Vagina (tissue), 2 donors: ENCODE measurements at regions not wholly inside any gene's neighbourhood (a gene's known extent, or its start where the extent isn't known, plus 50 kb on each side); places are given as distances from the start of the nearest gene placed in this dataset.
"Not testable (repeated sequence)": the region's sequence is repeated elsewhere in the genome, so short reads cannot be mapped to it uniquely, and the experiment has no call there.

ENCODE experiments used
- DNase-seq, 2 donors: peaks; one replicate each; pipeline ENCODE4 v3.0.0-alpha.2; 2017; ENCODE audit errors: extremely low spot score in 2 of 2
- H3K27ac ChIP-seq: fragments of 200-600 bp; sonication (generic); one replicate; pipeline ENCODE4 v1.5.1; 2019
- H3K27me3 ChIP-seq: fragments of 200-600 bp; sonication (generic); one replicate; pipeline ENCODE4 v1.5.1; 2019
- H3K36me3 ChIP-seq, 2 donors: fragments of 200-600 bp; sonication (generic); one replicate each; pipeline ENCODE4 v1.5.1; 2017 to 2019
- H3K4me1 ChIP-seq: fragments of 200-600 bp; sonication (generic); one replicate; pipeline ENCODE4 v1.5.1; 2019
- H3K4me3 ChIP-seq, 2 donors: fragments of 200-600 bp; sonication (generic); 1 replicate in 1 of 2; 2 replicates in 1 of 2; pipeline ENCODE4 v1.5.1; 2016 to 2019
- H3K9me3 ChIP-seq: fragments of 200-600 bp; sonication (generic); one replicate; pipeline ENCODE4 v1.5.1; 2019
- intact Hi-C: fragments of 100-400 bp; cut with DNase I; formaldehyde crosslinking; loops from one replicate; pipeline ENCODE4 v1.15.1; 2023

- intact Hi-C loops, H3K4me1 ChIP-seq, H3K27ac ChIP-seq, H3K4me3 ChIP-seq, H3K9me3 ChIP-seq, H3K36me3 ChIP-seq, DNase-seq, H3K27me3 ChIP-seq: not testable (repeated sequence)
Observed at GRCh38 chr9:41839786-41840185, 289.4 kb downstream of the CNTNAP3B start.

DNA sequence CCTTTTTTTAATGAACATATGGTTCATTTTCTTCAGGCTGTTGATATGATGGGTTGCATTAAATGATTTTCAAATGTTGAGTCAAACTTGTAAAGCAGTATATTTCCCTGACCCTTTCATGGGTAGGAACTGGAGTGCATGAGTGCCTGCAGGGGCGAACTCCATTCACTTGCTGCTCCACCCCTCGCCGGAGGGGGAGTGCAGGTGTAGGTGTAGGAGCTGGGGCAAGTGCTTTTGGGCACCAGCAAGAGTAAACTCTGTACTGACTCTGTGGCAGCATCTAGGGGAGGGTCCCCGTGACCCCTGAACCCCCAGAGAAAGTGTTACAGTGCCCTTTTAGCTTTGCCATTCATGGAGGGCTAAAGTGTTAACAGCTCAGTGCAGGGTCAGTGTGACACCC is 290.3 kb downstream of the CNTNAP3B start:
- H3K4me1 ChIP-seq, DNase-seq, H3K27ac ChIP-seq, H3K27me3 ChIP-seq, H3K4me3 ChIP-seq, intact Hi-C loops, H3K36me3 ChIP-seq, H3K9me3 ChIP-seq: not testable (repeated sequence)

GRCh38 chr9:41838562-41838851 is 290.7 kb downstream of the CNTNAP3B start:
- H3K27me3 ChIP-seq, H3K9me3 ChIP-seq, intact Hi-C loops, H3K4me3 ChIP-seq, H3K4me1 ChIP-seq, H3K27ac ChIP-seq, DNase-seq, H3K36me3 ChIP-seq: not testable (repeated sequence)

DNA sequence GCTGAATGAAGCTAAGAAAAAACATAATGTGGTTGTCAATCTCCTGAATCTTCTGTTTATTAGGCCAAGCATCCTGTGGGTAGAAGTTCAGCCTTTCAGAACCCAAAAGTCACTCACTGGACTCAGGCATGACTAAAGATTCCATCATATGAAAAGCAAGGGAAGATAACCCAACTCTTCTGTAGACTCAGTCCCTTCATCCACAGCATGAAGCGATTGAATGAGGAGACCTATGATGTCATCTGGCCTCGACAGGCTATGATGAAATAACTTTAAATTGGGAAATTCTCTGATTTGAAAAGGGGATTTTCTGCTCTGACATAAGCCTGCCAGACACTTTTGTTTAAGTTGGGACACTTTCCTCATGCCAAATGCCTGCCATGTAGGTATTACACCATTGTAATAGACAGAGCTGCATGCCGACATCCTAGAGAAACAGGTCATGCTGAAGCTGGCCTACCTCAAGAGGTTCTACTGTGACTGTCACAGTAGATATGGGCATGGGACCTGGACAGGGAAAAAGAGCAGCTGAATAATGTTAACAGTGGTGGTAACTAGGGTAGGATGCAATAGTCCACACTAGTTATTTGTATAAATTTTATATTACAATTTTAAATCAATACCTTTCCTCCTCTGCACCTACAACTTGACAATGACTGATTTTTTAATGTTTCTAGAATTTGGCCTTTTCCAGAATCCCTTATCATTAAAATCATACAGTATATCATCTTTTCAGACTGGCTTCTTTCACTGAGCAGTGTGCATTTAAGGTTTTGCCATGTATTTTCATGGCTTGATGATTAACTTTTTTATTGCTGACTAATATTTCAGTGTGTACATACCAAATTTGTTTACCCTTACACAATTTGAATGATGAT is 291.3 kb downstream of the CNTNAP3B start:
- H3K27me3 ChIP-seq, H3K4me1 ChIP-seq, intact Hi-C loops, DNase-seq, H3K9me3 ChIP-seq, H3K4me3 ChIP-seq, H3K27ac ChIP-seq, H3K36me3 ChIP-seq: not testable (repeated sequence)

DNA sequence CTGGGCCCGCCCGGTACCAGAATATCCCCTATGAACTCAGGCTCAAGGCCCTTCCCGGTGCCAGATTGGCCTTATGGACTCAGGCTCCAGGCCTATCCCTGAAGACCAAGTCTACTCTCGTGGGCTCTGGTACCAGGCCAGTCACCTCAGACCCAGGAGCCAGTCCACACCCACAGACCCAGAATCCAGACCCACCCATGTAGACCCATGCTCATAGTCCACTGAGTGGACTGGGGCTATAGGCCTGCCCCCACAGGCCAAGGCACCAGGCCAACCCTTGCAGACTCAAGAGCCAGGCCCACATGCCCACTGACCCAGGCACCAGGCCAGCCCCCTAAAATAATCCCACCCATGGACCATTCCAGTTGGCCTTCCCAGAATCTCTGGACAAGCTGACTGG is 296.1 kb downstream of the CNTNAP3B start:
- intact Hi-C loops, H3K27me3 ChIP-seq, DNase-seq, H3K27ac ChIP-seq, H3K4me1 ChIP-seq, H3K36me3 ChIP-seq, H3K4me3 ChIP-seq, H3K9me3 ChIP-seq: not testable (repeated sequence)

- H3K9me3 ChIP-seq, intact Hi-C loops, H3K27ac ChIP-seq, DNase-seq, H3K36me3 ChIP-seq, H3K4me1 ChIP-seq, H3K4me3 ChIP-seq, H3K27me3 ChIP-seq: not testable (repeated sequence)
Observed at GRCh38 chr9:41824723-41825122, 304.5 kb downstream of the CNTNAP3B start.

- intact Hi-C loops, H3K4me1 ChIP-seq, H3K9me3 ChIP-seq, H3K4me3 ChIP-seq, DNase-seq, H3K36me3 ChIP-seq, H3K27me3 ChIP-seq, H3K27ac ChIP-seq: not testable (repeated sequence)
Observed at GRCh38 chr9:41802706-41803105, 326.5 kb downstream of the CNTNAP3B start.

GRCh38 chr9:41798684-41799083 is 330.5 kb downstream of the CNTNAP3B start:
- H3K9me3 ChIP-seq, H3K27ac ChIP-seq, H3K27me3 ChIP-seq, H3K4me3 ChIP-seq, H3K36me3 ChIP-seq, intact Hi-C loops, DNase-seq, H3K4me1 ChIP-seq: not testable (repeated sequence)

DNA sequence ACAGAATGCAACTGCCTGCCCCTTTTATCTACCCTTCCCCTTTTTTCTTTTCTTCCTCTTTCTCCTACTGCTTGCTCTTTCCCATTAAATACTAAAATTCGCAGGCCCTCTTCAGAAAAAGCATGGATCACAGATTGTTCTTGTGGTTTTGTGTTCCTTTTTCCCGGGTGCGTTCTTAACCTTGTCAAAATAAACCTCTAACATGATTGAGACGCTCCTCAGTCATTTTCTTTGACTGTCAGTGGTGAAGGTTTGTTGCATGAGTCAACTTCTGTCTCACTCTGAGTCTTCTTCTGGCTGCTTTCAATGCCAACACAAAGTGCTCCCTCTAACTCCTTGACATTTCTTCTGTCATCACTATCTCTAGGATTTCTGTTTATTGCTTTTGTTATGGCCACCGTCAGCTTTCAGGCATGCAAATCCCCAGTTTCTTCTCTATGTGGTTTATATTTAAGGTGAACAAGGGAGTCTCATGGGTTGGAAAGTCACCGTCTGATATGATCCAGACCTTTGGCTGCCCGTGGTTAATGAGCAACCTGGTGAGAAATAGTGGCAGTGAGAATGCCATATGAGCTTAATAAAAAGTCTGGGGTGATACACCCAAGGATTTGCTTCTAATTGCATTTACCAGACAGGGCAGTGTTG is 338.4 kb downstream of the CNTNAP3B start:
- H3K27ac ChIP-seq, DNase-seq, H3K27me3 ChIP-seq, H3K9me3 ChIP-seq, H3K36me3 ChIP-seq, H3K4me3 ChIP-seq, H3K4me1 ChIP-seq, intact Hi-C loops: not testable (repeated sequence)

DNA sequence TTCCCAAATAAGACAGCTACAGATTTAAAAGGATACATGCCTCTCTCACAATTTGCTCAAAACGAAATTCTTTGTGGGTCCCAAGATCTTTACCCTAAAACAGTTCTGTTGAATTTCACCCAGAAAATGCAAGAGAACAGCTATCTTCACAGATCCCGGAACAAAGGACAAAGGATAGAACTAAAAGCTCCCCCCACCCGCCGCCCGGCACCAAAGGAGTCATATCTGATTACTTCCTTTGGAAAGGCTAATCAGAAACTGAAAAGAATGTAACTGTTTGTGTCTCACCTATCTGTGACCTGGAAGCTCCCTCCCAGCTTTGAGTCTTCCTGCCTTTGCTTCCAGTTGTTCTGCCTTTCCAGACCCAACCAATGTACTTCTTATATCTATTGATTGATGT is 339.2 kb downstream of the CNTNAP3B start:
- H3K27ac ChIP-seq, intact Hi-C loops, H3K36me3 ChIP-seq, H3K4me1 ChIP-seq, H3K27me3 ChIP-seq, H3K4me3 ChIP-seq, H3K9me3 ChIP-seq, DNase-seq: not testable (repeated sequence)

DNA sequence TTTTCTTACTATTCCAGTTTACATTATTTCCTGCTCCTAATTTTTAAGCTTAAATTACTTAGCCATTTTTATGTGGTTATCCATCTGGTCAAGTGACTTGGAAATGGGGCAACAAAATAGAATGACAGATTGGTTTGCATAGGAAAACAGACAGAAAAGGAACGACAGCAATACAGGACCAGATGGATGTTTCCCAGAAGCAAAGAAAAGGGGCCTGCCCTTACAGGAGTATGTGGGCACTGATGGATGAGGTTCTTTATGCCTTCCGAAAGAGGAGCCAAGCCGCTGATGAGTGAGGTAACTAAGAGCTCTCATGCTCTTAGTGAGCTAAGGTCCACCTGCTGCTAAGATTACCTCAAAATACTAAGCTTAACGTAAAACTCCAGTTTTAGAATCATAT is 339.8 kb downstream of the CNTNAP3B start:
- H3K27me3 ChIP-seq, DNase-seq, H3K4me1 ChIP-seq, H3K36me3 ChIP-seq, H3K9me3 ChIP-seq, intact Hi-C loops, H3K27ac ChIP-seq, H3K4me3 ChIP-seq: not testable (repeated sequence)

DNA sequence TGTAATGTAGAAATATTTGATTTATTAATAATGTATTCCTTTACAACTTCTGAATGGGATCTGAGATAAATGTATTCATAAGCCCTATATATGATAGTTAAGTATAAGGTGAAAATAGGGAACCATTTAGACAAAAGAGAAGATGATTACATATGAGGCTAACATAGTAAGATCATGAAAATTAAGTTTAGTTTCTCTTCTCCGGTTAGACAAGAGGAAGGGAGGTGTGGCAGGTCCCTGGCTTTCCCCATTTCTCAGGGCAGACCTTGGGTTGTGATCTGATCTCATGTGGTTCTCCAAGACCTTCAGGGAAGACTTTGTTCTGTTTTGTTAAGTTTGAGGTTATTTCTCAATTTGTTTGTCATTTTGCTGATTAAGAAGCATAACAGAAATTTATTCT is 341.3 kb downstream of the CNTNAP3B start:
- H3K9me3 ChIP-seq, H3K27ac ChIP-seq, H3K4me3 ChIP-seq, H3K36me3 ChIP-seq, DNase-seq, intact Hi-C loops, H3K4me1 ChIP-seq, H3K27me3 ChIP-seq: not testable (repeated sequence)

DNA sequence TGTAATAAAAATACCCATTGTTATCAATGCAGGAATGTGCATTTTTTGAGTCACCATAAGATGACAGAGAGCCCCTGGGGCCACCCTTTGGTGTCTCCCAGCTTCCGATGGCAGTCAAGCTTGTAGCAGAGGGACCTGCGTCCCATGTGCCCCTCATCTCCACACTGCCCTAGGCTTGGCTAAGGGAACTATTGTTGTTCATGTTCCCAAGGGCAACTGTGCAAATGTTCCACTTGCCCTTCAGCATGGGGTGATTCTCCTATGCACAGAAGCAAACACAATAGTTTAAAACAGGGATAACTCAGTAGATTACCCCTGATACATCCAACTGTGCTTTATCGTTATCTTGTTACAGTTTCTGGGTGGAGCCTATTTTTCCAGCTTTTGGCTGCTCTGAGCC is 342.0 kb downstream of the CNTNAP3B start:
- intact Hi-C loops, result not testable (repeated sequence)

DNA sequence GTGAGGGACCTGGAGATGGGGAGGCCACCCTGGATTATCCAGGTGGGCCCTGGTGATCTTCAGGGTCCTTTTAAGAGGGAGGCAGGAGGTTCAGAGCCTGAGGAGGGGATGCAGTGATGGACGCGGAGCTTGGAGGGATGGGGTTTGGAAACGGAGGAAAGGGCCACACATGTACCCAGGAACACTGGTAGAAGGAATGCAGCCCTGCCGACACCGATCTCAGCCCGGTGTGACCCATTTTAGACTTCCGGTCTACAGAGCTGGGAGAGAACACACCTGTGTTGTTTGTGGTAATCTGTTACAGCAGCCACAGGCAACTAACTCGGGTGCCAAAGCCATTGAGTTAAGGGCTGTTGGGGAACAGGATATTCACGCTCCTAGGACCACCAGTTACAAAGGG is 345.2 kb downstream of the CNTNAP3B start:
- H3K9me3 ChIP-seq, H3K4me1 ChIP-seq, H3K27me3 ChIP-seq, intact Hi-C loops, H3K4me3 ChIP-seq, DNase-seq, H3K27ac ChIP-seq, H3K36me3 ChIP-seq: not testable (repeated sequence)

More for the DNA sequence above, 342.0 kb downstream of the CNTNAP3B start:
- H3K4me1 ChIP-seq, H3K36me3 ChIP-seq, H3K9me3 ChIP-seq, DNase-seq, H3K27me3 ChIP-seq, H3K27ac ChIP-seq, H3K4me3 ChIP-seq: not testable (repeated sequence)
